GM23338 (cell line): ENCODE measurements at regions not wholly inside any gene's neighbourhood (a gene's known extent, or its start where the extent isn't known, plus 50 kb on each side); places are given as distances from the start of the nearest gene placed in this dataset.

ENCODE experiments used
- ATAC-seq: fragments of 200-7000 bp; cut with Tn5 transposase; 3 replicates; pipeline ENCODE4 v1.9.1; 2020
- DNase-seq: peaks from one replicate; pipeline ENCODE4 v3.0.0-alpha.2; 2015; ENCODE audit warnings: low spot score
- H2AFZ ChIP-seq: fragments of 200-600 bp; sonication (generic); 2 replicates; pipeline ENCODE4 v1.8.0; 2016; ENCODE audit warnings: antibody characterized with exemption, mild to moderate bottlenecking, moderate library complexity
- H3F3A ChIP-seq: fragments of 200-600 bp; sonication (generic); replicated peaks from 2 replicates; pipeline ENCODE4 v1.8.0; 2017; ENCODE audit warnings: antibody characterized with exemption, mixed run types, low read depth
- H3K27ac ChIP-seq: fragments of 200-600 bp; sonication (generic); 2 replicates; pipeline ENCODE4 v1.6.1; 2016; ENCODE audit warnings: low read depth
- H3K27me3 ChIP-seq: fragments of 200-600 bp; sonication (generic); 2 replicates; pipeline ENCODE4 v1.8.0; 2016; ENCODE audit warnings: mild to moderate bottlenecking, mixed run types, moderate library complexity; ENCODE audit not compliant: insufficient read depth
- H3K36me3 ChIP-seq: fragments of 200-600 bp; sonication (generic); 2 replicates; pipeline ENCODE4 v1.8.0; 2016; ENCODE audit warnings: mild to moderate bottlenecking; ENCODE audit not compliant: insufficient read depth
- H3K4me1 ChIP-seq: fragments of 200-600 bp; sonication (generic); 2 replicates; pipeline ENCODE4 v1.8.0; 2016; ENCODE audit warnings: mild to moderate bottlenecking, moderate library complexity; ENCODE audit not compliant: insufficient read depth
- H3K4me2 ChIP-seq: fragments of 200-600 bp; sonication (generic); 2 replicates; pipeline ENCODE4 v1.7.1; 2017; ENCODE audit warnings: mixed run types
- H3K4me3 ChIP-seq: fragments of 200-600 bp; sonication (generic); 2 replicates; pipeline ENCODE4 v1.6.1; 2016; ENCODE audit warnings: mixed run types
- H3K79me2 ChIP-seq: fragments of 200-600 bp; sonication (generic); replicated peaks from 2 replicates; pipeline ENCODE4 v1.8.0; 2017; ENCODE audit warnings: mild to moderate bottlenecking; ENCODE audit not compliant: insufficient read depth
- H3K9me2 ChIP-seq: fragments of 200-600 bp; sonication (generic); 2 replicates; pipeline ENCODE4 v1.8.0; 2017; ENCODE audit not compliant: insufficient read depth
- H4K20me1 ChIP-seq: fragments of 200-600 bp; sonication (generic); replicated peaks from 2 replicates; pipeline ENCODE4 v1.8.0; 2017; ENCODE audit warnings: mild to moderate bottlenecking; ENCODE audit not compliant: insufficient read depth
- H3K27ac Mint-ChIP-seq: 2 replicates; pipeline ENCODE4 v1.8.0; 2020; ENCODE audit warnings: inconsistent platforms, mild to moderate bottlenecking, moderate library complexity, mixed read lengths
- H3K27me3 Mint-ChIP-seq: 3 replicates; pipeline ENCODE4 v1.8.0; 2022; ENCODE audit warnings: low read depth, mild to moderate bottlenecking, moderate library complexity, mixed read lengths, inconsistent platforms; ENCODE audit not compliant: insufficient read depth, poor library complexity
- H3K36me3 Mint-ChIP-seq: 3 replicates; pipeline ENCODE4 v1.8.0; 2021; ENCODE audit warnings: low read depth, mild to moderate bottlenecking, inconsistent platforms, moderate library complexity, mixed read lengths
- H3K4me1 Mint-ChIP-seq: 3 replicates; pipeline ENCODE4 v1.8.0; 2020; ENCODE audit warnings: mild to moderate bottlenecking, inconsistent platforms, mixed read lengths
- H3K4me3 Mint-ChIP-seq: 3 replicates; pipeline ENCODE4 v1.8.0; 2021; ENCODE audit warnings: moderate library complexity, mild to moderate bottlenecking, inconsistent platforms, mixed read lengths
- H3K9me3 Mint-ChIP-seq: 3 replicates; pipeline ENCODE4 v1.8.0; 2020; ENCODE audit warnings: moderate library complexity, mild to moderate bottlenecking, inconsistent platforms, mixed read lengths
- CTCF ChIP-seq, 2 experiments: fragments of 200-600 bp in 1 of 2; sonication (generic) in 1 of 2; conservative IDR thresholded peaks; 2 replicates each; pipeline versions ENCODE4 v1.5.1 to v1.6.1; 2016 to 2017; ENCODE audit warnings: antibody characterized with exemption in 2 of 2, low read depth in 2 of 2, mild to moderate bottlenecking in 2 of 2, moderate library complexity in 1 of 2
- NANOG ChIP-seq: IDR thresholded peaks from 2 replicates; pipeline ENCODE4 v1.6.1; 2016; ENCODE audit warnings: antibody characterized with exemption, borderline replicate concordance
- ZNF114 ChIP-seq: fragments of 250-450 bp; sonication (Bioruptor Pico); IDR thresholded peaks from 2 replicates; pipeline ENCODE4 v1.5.0; 2020; ENCODE audit warnings: mild to moderate bottlenecking, moderate library complexity
- ZNF331 ChIP-seq: fragments of 250-450 bp; sonication (Bioruptor Pico); IDR thresholded peaks from 2 replicates; pipeline ENCODE4 v1.5.0; 2020; ENCODE audit warnings: low read depth, mild to moderate bottlenecking, moderate library complexity
- ZNF462 ChIP-seq: fragments of 250-450 bp; sonication (Bioruptor Pico); IDR thresholded peaks from 2 replicates; pipeline ENCODE4 v1.5.0; 2020; ENCODE audit warnings: mild to moderate bottlenecking, moderate library complexity

- TF ChIP-seq ZNF462 (CRISPR knock-in tag): no peak
- no peak for TF ChIP-seq ZNF114
- no peak for TF ChIP-seq ZNF331
- TF ChIP-seq CTCF (conservative IDR thresholded peaks at IDR 0.05; ENCODE audit: low read depth in 2 of 2): no peak
Measured at GRCh38 chr11:42800041-42800440, 511.8 kb upstream of the API5 start (continued).

- H3K27me3 Mint-ChIP-seq: no peaks in the 10 kb centered on the region
- H3K79me2 ChIP-seq: no peaks in the 10 kb centered on the region
- H3K4me3 Mint-ChIP-seq: no peak overlapping the region
- ATAC-seq (no peak), DNase-seq (no peak)
- H4K20me1 ChIP-seq: no peaks in the 10 kb centered on the region
- no peak overlapping the region for H2AFZ ChIP-seq
- peaks cover 20% of the 10 kb centered on the region; the same call in 2 of the 3 replicates for H3K36me3 Mint-ChIP-seq
- TF ChIP-seq ZNF331: no peak
- no peak for TF ChIP-seq NANOG
- H3K9me3 Mint-ChIP-seq: peaks cover 74% of the 10 kb centered on the region
- H3K27me3 ChIP-seq: no peaks in the 10 kb centered on the region
- H3K36me3 ChIP-seq: 0 out of 2 replicates have a peak, but pooled peaks cover 4% of the 10 kb centered on the region
- H3K4me1 Mint-ChIP-seq: no peaks in the 10 kb centered on the region
- H3K27ac ChIP-seq: no peak overlapping the region
- no peak overlapping the region for H3K27ac Mint-ChIP-seq
- H3K4me3 ChIP-seq: no peak overlapping the region
- no peaks in the 10 kb centered on the region for H3F3A ChIP-seq
- H3K9me2 ChIP-seq: no peaks in the 10 kb centered on the region
- H3K4me2 ChIP-seq: no peak overlapping the region
- no peaks in the 10 kb centered on the region for H3K4me1 ChIP-seq
Measured at GRCh38 chr11:42802201-42802899, 509.4 kb upstream of the API5 start.
